ENCODE measurements at regions not wholly inside any gene's neighbourhood (a gene's known extent, or its start where the extent isn't known, plus 50 kb on each side); places are given as distances from the start of the nearest gene placed in this dataset.

GRCh38 chr4:129387666-129388065, 291.7 kb downstream of the C4orf33 start:
- Histone ChIP-seq H3K36me3 (no peaks in the 10 kb centered on the region), H3K27me3 (replicated peaks; ENCODE audit: insufficient read depth) (no peaks in the 10 kb centered on the region), H3K9me3 (no peaks in the 10 kb centered on the region), H3K4me1 (ENCODE audit: control insufficient read depth in 1 of 2, low read depth in 2 of 2) (no peaks in the 10 kb centered on the region), H3K4me3 (no peak overlapping the region), H3K27ac (no peak overlapping the region)
- DNase-seq (ENCODE audit: low spot score) (no peak), ATAC-seq (ENCODE audit: insufficient number of reproducible peaks, low FRiP score, low read depth) (no peak)
- TF ChIP-seq CTCF (IDR thresholded peaks at IDR 0.05) = no peak

GRCh38 chr4:129393976-129394375, 298.0 kb downstream of the C4orf33 start:
- Histone ChIP-seq H3K4me1 (ENCODE audit: control insufficient read depth in 1 of 2, low read depth in 2 of 2) (no peaks in the 10 kb centered on the region), H3K27me3 (replicated peaks; ENCODE audit: insufficient read depth) (no peaks in the 10 kb centered on the region), H3K27ac (no peak overlapping the region), H3K36me3 (no peaks in the 10 kb centered on the region), H3K9me3 (no peaks in the 10 kb centered on the region), H3K4me3 (no peak overlapping the region)
- DNase-seq (ENCODE audit: low spot score) (no peak), ATAC-seq (ENCODE audit: insufficient number of reproducible peaks, low FRiP score, low read depth) (no peak)
- TF ChIP-seq CTCF (IDR thresholded peaks at IDR 0.05) = no peak

- ATAC-seq (ENCODE audit: insufficient number of reproducible peaks, low FRiP score, low read depth) = no peak
- Histone ChIP-seq H3K27me3 (replicated peaks; ENCODE audit: insufficient read depth) (no peaks in the 10 kb centered on the region), H3K9me3 (no peaks in the 10 kb centered on the region), H3K36me3 (no peaks in the 10 kb centered on the region), H3K4me1 (ENCODE audit: control insufficient read depth in 1 of 2, low read depth in 2 of 2) (no peaks in the 10 kb centered on the region), H3K27ac (no peak overlapping the region), H3K4me3 (no peak overlapping the region)
- DNase-seq (ENCODE audit: low spot score) = no peak
- TF ChIP-seq CTCF (IDR thresholded peaks at IDR 0.05) = no peak
These were observed 298.7 kb downstream of the C4orf33 start for GRCh38 chr4:129394635-129395034.

DNA sequence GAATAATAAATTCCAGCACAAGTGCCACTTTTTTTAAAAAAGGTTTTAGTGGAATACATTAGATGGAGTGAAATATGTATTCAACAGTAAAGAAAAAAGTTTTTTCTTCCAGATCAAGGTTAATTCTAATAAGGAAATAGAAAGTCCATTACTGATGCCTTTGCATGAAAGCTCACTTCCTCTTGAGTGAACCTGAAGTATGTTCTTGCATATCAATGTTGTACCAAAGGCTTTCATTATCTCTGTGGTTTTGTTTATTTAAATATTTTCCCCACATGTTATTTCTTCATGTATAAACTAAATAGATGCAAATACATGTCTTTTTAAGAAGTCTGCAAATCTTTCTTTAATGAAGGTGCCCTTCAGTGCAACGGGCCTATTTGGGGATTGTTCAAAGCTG, 307.9 kb downstream of the C4orf33 start:
- Histone ChIP-seq H3K27ac (no peak overlapping the region), H3K9me3 (no peaks in the 10 kb centered on the region), H3K36me3 (no peaks in the 10 kb centered on the region), H3K4me1 (ENCODE audit: control insufficient read depth in 1 of 2, low read depth in 2 of 2) (no peaks in the 10 kb centered on the region), H3K27me3 (replicated peaks; ENCODE audit: insufficient read depth) (no peaks in the 10 kb centered on the region), H3K4me3 (no peak overlapping the region)
- TF ChIP-seq CTCF (IDR thresholded peaks at IDR 0.05) = no peak
- no peak for ATAC-seq (ENCODE audit: insufficient number of reproducible peaks, low FRiP score, low read depth)
- DNase-seq (ENCODE audit: low spot score) = no peak

- Histone ChIP-seq H3K4me3 (no peak overlapping the region), H3K36me3 (no peaks in the 10 kb centered on the region), H3K27ac (no peak overlapping the region), H3K27me3 (replicated peaks; ENCODE audit: insufficient read depth) (no peaks in the 10 kb centered on the region), H3K4me1 (ENCODE audit: control insufficient read depth in 1 of 2, low read depth in 2 of 2) (no peaks in the 10 kb centered on the region), H3K9me3 (no peaks in the 10 kb centered on the region)
- DNase-seq (ENCODE audit: low spot score) (no peak), ATAC-seq (ENCODE audit: insufficient number of reproducible peaks, low FRiP score, low read depth) (no peak)
- TF ChIP-seq CTCF (IDR thresholded peaks at IDR 0.05) = no peak
These were observed 314.2 kb downstream of the C4orf33 start for GRCh38 chr4:129410115-129410514.

Data from thoracic aorta (tissue), 2 donors.